Small intestine (tissue), 7 donors: ENCODE measurements at regions not wholly inside any gene's neighbourhood (a gene's known extent, or its start where the extent isn't known, plus 50 kb on each side); places are given as distances from the start of the nearest gene placed in this dataset.

ENCODE experiments used
- DNase-seq, 2 donors: peaks; one replicate each; pipeline versions ENCODE4 v3.0.0 to v3.0.0-alpha.2; 2013
- FAIRE-seq: peaks from 2 replicates; lab custom pipeline; 2012; peaks lifted over from hg19 to GRCh38; lab: Jason Lieb, UNC
- H3K27ac ChIP-seq, 3 donors: one replicate each; pipeline ENCODE4 v1.5.1; 2013; ENCODE audit warnings: low read length in 2 of 3, mild to moderate bottlenecking in 2 of 3, control low read depth in 1 of 3, inconsistent platforms in 1 of 3, low read depth in 1 of 3, moderate library complexity in 1 of 3
- H3K27me3 ChIP-seq, 3 donors: one replicate each; pipeline ENCODE4 v1.6.1; 2013; ENCODE audit warnings: low read length in 3 of 3, inconsistent platforms in 1 of 3; ENCODE audit not compliant: control insufficient read depth in 3 of 3, insufficient read depth in 3 of 3
- H3K36me3 ChIP-seq, 3 donors: one replicate each; pipeline ENCODE4 v1.6.1; 2013; ENCODE audit warnings: low read length in 3 of 3, inconsistent platforms in 1 of 3, low read depth in 1 of 3, mild to moderate bottlenecking in 1 of 3, moderate library complexity in 1 of 3; ENCODE audit not compliant: control insufficient read depth in 3 of 3, insufficient read depth in 2 of 3
- H3K4me1 ChIP-seq, 3 donors: one replicate each; pipeline ENCODE4 v1.6.1; 2013; ENCODE audit warnings: low read length in 2 of 3, inconsistent platforms in 1 of 3, low read depth in 1 of 3, mild to moderate bottlenecking in 1 of 3, moderate library complexity in 1 of 3; ENCODE audit not compliant: control insufficient read depth in 3 of 3, insufficient read depth in 2 of 3
- H3K4me3 ChIP-seq, 3 donors: one replicate each; pipeline ENCODE4 v1.5.1; 2013; ENCODE audit warnings: low read length in 3 of 3, control low read depth in 1 of 3, inconsistent platforms in 1 of 3, low read depth in 1 of 3, mild to moderate bottlenecking in 1 of 3, moderate library complexity in 1 of 3
- H3K9me3 ChIP-seq, 2 donors: one replicate each; pipeline ENCODE4 v1.6.1; 2013; ENCODE audit warnings: low read depth in 1 of 2, low read length in 1 of 2; ENCODE audit not compliant: control insufficient read depth in 2 of 2, insufficient read depth in 1 of 2
- WGBS, 3 donors: extraction: QIAGEN DNeasy Blood & Tissue Kit; methylation state at CpG; one replicate each; pipeline ENCODE4 v1.1.7; 2013; 5-methylcytosine and 5-hydroxymethylcytosine counted together
- donor health status: healthy with polysubstance abuse.
- donor health status: control.
- donor health status: control.
- donor health status: Bipolar disorder and iron deficiency.
- donor health status: healthy.

DNA sequence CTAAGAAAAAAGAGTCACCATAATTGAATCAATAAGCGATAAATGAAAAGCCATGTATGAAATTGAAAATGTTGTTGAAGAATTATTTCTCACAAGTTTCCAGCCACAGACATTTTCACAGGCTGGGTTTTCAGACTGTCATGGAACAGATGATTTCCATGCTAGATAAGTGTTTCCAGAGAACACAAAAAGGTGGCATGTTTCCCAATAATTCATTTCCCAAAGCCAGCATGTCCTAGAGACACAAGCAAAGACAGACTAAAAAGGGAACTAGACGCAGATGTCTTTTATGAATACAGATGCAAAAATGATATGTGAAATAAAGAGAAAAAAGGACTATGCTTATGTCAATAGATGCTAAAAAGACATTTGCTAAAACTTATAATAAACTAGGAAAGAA is 255.1 kb downstream of the EIPR1 start:
- H3K9me3 ChIP-seq: peaks cover 0 to 2% of the 10 kb centered on the region in 2 donors
- no peak overlapping the region for H3K4me3 ChIP-seq
- FAIRE-seq (no peak), DNase-seq (no peak)
- H3K36me3 ChIP-seq: no peaks in the 10 kb centered on the region
- H3K4me1 ChIP-seq: no peaks in the 10 kb centered on the region
- no peak overlapping the region for H3K27ac ChIP-seq
- no peaks in the 10 kb centered on the region for H3K27me3 ChIP-seq
- 84 to 98% (median 92%) methylated on average over 2 of the region's 2 CpGs for WGBS, 3 donors

DNA sequence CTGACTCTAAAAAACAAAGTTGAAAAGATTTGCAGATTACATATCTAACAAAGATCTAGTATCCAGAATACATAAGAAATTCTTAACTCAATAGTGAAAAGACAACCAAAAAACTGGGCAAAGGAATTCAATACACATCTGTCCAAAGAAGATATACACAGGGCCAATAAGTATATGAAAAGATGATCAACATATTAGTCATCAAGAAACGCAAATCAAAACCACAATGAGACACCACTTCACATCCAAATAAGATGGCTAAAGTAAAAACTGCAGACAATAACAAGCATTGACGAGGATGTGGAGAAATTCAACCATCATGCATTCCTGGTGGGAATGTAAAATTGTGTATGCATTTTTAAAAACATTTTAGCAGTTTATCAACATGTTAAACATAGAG is 256.0 kb downstream of the EIPR1 start:
- Histone ChIP-seq H3K36me3 (no peaks in the 10 kb centered on the region), H3K27ac (no peak overlapping the region), H3K4me1 (no peaks in the 10 kb centered on the region), H3K9me3 (peaks cover 0 to 2% of the 10 kb centered on the region in 2 donors), H3K27me3 (no peaks in the 10 kb centered on the region), H3K4me3 (no peak overlapping the region)
- WGBS, 3 donors: 74 to 88% (median 83%) methylated on average over 2 of the region's 2 CpGs
- FAIRE-seq (no peak), DNase-seq (no peak)

DNA sequence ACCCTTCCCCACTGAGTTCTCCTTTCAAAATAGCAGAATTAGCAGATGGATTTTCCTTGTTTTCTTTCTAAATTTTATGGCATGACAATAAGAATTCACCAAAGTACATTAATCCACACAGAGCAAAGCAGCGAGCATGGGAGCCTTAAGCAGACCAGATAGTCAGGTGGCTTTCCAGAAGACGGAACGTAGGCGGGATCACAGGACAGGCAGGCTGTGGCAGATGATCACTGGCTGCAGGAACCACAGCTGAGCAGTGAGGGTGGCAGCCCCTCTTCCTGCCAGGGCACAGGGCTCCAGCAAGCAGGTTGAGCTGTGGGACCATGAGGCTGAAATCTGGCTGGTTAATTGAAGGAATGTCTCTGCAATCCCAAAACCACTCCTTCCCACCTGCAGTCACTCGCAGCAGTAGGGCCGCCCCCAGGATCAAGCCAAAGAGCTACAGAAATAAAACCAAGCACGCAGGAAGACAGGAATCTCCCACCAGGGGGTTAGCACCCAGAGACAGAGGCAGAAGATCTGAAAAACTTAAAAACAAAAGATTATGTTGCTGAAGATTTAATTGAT is 259.9 kb downstream of the EIPR1 start:
- Histone ChIP-seq H3K27ac (no peak overlapping the region), H3K27me3 (no peaks in the 10 kb centered on the region), H3K36me3 (no peaks in the 10 kb centered on the region), H3K4me1 (no peaks in the 10 kb centered on the region), H3K4me3 (no peak overlapping the region), H3K9me3 (peaks cover 0 to 2% of the 10 kb centered on the region in 2 donors)
- FAIRE-seq (no peak), DNase-seq (no peak)
- WGBS, 3 donors: 87 to 92% (median 89%) methylated on average over 7 of the region's 7 CpGs

DNA sequence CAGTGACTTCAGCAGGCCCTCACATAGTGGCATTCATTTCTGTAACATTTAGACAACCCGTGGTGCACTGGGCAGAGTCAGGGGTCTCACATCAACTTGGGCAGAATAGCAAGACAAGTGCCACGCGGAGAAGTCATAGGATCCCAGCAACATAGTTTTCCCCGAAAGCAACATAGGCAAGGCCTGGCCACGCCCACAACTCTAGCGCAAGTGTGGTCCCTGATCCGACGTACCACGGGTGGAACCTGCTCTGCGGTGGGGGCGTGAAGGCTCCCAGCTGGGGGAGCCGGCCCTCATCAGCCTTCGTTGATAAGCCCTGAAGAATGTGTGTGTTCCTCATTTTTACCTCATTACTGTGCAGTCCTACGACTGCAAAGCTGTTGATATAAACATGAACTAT is 261.2 kb downstream of the EIPR1 start:
- Histone ChIP-seq H3K9me3 (peaks cover 0 to 2% of the 10 kb centered on the region in 2 donors), H3K4me3 (no peak overlapping the region), H3K4me1 (no peaks in the 10 kb centered on the region), H3K27me3 (no peaks in the 10 kb centered on the region), H3K27ac (no peak overlapping the region), H3K36me3 (no peaks in the 10 kb centered on the region)
- WGBS, 3 donors: 80 to 85% (median 80%) methylated on average over 14 of the region's 14 CpGs
- no peak for FAIRE-seq
- DNase-seq: no peak

DNA sequence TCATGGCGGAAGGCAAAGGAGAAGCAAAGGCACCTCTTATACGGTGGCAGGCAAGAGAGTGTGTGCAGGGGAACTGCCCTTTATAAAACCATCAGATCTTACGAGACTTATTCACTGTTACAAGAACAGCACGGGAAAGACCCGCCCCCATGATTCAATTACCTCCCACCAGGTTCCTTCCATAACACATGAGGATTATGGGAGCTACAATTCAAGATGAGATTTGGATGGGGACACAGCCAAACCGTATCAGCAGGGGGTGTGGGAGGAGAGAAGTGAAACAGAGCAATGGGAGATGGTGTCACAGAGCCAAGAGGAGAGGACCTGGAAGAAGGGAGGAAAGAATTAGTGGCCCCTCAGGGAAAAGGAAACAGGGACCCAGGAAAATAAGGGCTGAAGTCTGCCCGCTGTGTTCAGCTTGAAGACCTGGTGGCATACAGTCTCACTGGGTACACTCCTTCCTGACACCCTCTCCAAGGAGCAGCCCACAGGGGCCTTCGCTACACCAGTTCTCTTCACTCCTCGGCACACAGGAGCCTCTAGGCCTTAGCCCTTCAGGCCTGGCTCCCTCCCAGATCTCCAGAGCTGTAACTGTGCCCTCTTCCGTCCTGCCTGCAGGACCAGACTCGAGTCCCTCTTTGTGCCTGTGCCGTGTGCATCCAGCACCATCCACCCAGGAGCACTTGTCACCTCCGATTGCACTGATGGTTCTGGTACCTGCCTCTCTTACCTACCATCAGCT is 262.1 kb downstream of the EIPR1 start:
- H3K27ac ChIP-seq: no peak overlapping the region
- FAIRE-seq (no peak), DNase-seq (no peak)

DNA sequence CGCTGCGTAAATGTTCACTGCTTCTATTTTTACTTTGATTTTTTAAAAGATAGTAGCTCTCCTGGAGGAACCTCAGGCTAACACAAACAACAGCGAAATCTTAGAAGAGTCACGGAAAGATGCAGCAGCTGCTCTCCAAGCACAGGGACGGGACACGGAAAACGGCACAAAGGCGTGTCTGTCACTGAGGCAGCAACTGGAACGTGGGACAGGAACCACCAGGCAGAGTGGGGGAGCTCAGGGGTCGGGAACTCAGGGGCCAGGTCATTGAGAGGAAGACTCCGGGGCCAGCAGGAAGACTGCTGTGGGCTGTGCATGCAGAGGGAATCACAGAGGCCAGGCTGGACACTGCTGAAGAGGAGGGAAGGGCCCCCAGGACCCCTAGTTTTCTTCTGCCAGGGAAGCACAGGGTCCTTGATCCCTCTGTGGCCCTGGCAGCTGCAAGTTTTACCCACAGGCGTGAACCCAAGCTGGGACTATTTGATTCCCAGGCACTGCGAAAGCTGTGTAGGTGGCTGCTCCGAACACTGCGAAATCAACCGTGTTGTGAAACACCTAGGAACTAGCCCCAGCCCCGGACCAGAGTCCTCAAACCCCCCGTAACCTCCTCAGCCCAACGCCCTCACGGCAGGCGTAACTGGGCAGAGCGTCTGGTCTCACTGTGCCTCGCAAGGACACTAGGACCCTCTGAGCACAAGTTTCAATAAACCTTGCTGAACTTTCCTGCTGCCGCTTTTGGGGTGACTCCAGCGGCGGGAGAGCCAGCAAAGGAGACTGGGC is 263.0 kb downstream of the EIPR1 start:
- Histone ChIP-seq H3K4me1 (no peaks in the 10 kb centered on the region), H3K36me3 (no peaks in the 10 kb centered on the region), H3K9me3 (no peaks in the 10 kb centered on the region), H3K27me3 (no peaks in the 10 kb centered on the region), H3K27ac (no peak overlapping the region), H3K4me3 (no peak overlapping the region)
- WGBS, 3 donors: 88 to 92% (median 91%) methylated on average over 26 of the region's 26 CpGs
- no peak for DNase-seq
- no peak for FAIRE-seq

More for the DNA sequence above, 262.1 kb downstream of the EIPR1 start:
- no peaks in the 10 kb centered on the region for H3K4me1 ChIP-seq
- H3K9me3 ChIP-seq: peaks cover 0 to 2% of the 10 kb centered on the region in 2 donors
- no peaks in the 10 kb centered on the region for H3K36me3 ChIP-seq
- no peaks in the 10 kb centered on the region for H3K27me3 ChIP-seq
- WGBS, 3 donors: 86 to 92% (median 91%) methylated on average over 13 of the region's 13 CpGs
- H3K4me3 ChIP-seq: no peak overlapping the region

DNA sequence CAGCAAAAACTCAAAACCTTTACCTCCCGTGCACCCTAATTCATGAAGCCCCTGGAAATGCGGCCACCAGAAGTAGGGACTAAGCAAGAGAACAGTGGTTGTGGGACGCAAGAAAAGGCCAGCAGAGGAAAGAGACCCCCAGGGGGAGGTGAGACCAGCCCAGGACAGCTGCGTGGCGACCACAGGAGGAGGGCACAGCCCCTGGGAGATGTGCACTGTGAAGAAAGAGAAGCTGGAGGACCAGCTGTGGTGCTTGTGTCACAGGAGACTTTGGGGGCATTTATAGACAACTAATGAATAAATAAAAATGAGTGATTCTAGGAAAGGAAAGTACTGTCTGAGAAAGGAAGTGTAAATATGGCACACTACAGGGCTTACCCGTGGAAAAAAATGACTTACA is 263.8 kb downstream of the EIPR1 start:
- 80 to 91% (median 86%) methylated on average over 6 of the region's 6 CpGs for WGBS, 3 donors
- no peaks in the 10 kb centered on the region for H3K9me3 ChIP-seq
- no peak overlapping the region for H3K27ac ChIP-seq
- no peak for FAIRE-seq
- no peak for DNase-seq
- H3K4me1 ChIP-seq: no peaks in the 10 kb centered on the region
- no peaks in the 10 kb centered on the region for H3K36me3 ChIP-seq
- no peaks in the 10 kb centered on the region for H3K27me3 ChIP-seq
- no peak overlapping the region for H3K4me3 ChIP-seq

DNA sequence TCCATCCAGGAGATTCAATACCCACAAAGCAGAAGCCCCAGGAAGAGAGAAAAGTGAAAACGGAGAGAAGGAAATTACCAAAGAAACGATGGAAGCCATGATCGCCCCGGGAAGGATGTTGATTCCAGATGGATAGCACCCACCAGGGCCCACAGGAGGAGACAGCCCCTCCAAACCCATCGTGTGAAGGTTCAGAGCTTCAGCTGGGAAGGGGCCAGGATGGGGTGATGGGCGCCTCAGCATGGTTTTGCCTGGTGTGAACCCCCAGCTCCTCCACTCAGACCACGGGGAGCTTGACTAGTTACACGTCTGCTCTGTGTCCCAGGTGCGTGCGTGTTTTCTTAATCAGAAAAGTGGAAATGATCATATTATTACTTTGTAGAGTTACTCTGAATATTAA is 264.5 kb downstream of the EIPR1 start:
- no peaks in the 10 kb centered on the region for H3K36me3 ChIP-seq
- no peak overlapping the region for H3K27ac ChIP-seq
- no peaks in the 10 kb centered on the region for H3K4me1 ChIP-seq
- no peak for DNase-seq
- FAIRE-seq: no peak
- H3K9me3 ChIP-seq: no peaks in the 10 kb centered on the region
- H3K4me3 ChIP-seq: no peak overlapping the region
- 90 to 93% (median 90%) methylated on average over 10 of the region's 10 CpGs for WGBS, 3 donors
- no peaks in the 10 kb centered on the region for H3K27me3 ChIP-seq
